Tibial artery (tissue), 4 donors: ENCODE measurements at regions not wholly inside any gene's neighbourhood (a gene's known extent, or its start where the extent isn't known, plus 50 kb on each side); places are given as distances from the start of the nearest gene placed in this dataset.

Source experiments
- DNase-seq, 2 donors: peaks; one replicate each; pipeline ENCODE4 v3.0.0-alpha.2; 2019
- H3K27ac ChIP-seq, 2 donors: fragments of 200-600 bp; sonication (generic) in 1 of 2; 1 replicate in 1 of 2; 2 replicates in 1 of 2; pipeline ENCODE4 v1.5.1; 2018 to 2019; ENCODE audit warnings: mild to moderate bottlenecking in 1 of 2
- H3K27me3 ChIP-seq, 2 donors: fragments of 200-600 bp; sonication (generic) in 1 of 2; one replicate each; pipeline versions ENCODE4 v1.5.1 to v1.6.0; 2016 to 2019
- H3K36me3 ChIP-seq, 3 donors: fragments of 200-600 bp; sonication (generic) in 2 of 3; one replicate each; pipeline ENCODE4 v1.5.1; 2016 to 2019; ENCODE audit warnings: mild to moderate bottlenecking in 2 of 3
- H3K4me1 ChIP-seq, 4 donors: fragments of 200-600 bp; sonication (generic) in 2 of 4; 1 replicate in 3 of 4; 2 replicates in 1 of 4; pipeline ENCODE4 v1.5.1; 2016 to 2019
- H3K4me3 ChIP-seq, 2 donors: fragments of 200-600 bp; sonication (generic) in 1 of 2; 1 replicate in 1 of 2; 2 replicates in 1 of 2; pipeline ENCODE4 v1.5.1; 2018 to 2019; ENCODE audit warnings: mild to moderate bottlenecking in 2 of 2
- H3K9me3 ChIP-seq, 3 donors: fragments of 200-600 bp; sonication (generic) in 1 of 3; one replicate each; pipeline ENCODE4 v1.5.1; 2016 to 2019
- intact Hi-C: fragments of 100-400 bp; cut with DNase I; formaldehyde crosslinking; loops from one replicate; pipeline ENCODE4 v1.15.0; 2023; ENCODE audit warnings: low total_unique reads
- TF ChIP-seq, protein P1 (sequence below), 2 experiments: fragments of 200-600 bp in 1 of 2; fragments of 450-650 bp in 1 of 2; IDR thresholded peaks; one replicate each; pipeline ENCODE4 v1.5.1; 2017 to 2019; ENCODE audit warnings: antibody characterized with exemption in 2 of 2, mild to moderate bottlenecking in 1 of 2, moderate library complexity in 1 of 2

DNA sequence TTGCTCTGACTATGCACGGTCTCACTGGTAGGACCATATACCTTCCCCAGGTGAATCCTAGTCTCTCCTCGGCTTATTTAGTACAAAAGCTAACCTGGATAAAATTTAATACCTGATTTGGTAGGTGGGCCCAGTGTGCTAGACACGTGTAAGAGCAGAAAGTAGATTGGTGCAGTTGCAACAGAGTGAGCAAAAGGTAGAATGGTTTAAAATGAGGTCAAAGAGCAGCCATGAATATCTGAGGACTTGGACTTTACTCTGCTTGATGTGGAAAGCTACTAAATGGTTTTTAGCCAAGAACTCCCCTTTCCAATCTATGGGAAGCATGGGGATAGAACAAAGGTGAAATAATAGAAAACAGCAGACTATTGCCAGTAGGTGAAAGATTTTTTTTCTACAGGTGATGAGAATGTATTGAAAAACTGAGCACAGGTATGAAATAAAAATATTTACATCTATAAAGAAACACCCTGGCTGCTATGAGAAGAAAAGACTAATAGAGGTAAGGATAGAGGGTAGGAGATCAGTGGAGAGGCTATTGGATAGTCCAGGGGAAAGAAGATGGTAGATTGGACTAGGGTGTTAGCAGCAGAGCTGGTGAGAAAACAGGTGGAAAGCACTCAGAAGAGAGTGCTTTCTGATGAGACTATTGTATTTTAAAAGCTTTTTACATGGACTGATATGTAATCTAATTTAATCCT lies 61.3 kb upstream of the BCL9 start:
- H3K9me3 ChIP-seq: no peaks in the 10 kb centered on the region
- H3K4me3 ChIP-seq: no peak overlapping the region
- intact Hi-C loops: no loop called here
- no peaks in the 10 kb centered on the region for H3K36me3 ChIP-seq
- peaks cover 0 to 2% of the 10 kb centered on the region in 2 donors for H3K27me3 ChIP-seq
- DNase-seq: no peak
- H3K4me1 ChIP-seq: no peaks in the 10 kb centered on the region
- no peak overlapping the region for H3K27ac ChIP-seq
- TF ChIP-seq, protein P1, sequence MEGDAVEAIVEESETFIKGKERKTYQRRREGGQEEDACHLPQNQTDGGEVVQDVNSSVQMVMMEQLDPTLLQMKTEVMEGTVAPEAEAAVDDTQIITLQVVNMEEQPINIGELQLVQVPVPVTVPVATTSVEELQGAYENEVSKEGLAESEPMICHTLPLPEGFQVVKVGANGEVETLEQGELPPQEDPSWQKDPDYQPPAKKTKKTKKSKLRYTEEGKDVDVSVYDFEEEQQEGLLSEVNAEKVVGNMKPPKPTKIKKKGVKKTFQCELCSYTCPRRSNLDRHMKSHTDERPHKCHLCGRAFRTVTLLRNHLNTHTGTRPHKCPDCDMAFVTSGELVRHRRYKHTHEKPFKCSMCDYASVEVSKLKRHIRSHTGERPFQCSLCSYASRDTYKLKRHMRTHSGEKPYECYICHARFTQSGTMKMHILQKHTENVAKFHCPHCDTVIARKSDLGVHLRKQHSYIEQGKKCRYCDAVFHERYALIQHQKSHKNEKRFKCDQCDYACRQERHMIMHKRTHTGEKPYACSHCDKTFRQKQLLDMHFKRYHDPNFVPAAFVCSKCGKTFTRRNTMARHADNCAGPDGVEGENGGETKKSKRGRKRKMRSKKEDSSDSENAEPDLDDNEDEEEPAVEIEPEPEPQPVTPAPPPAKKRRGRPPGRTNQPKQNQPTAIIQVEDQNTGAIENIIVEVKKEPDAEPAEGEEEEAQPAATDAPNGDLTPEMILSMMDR (IDR thresholded peaks at IDR 0.05): no peak

DNA sequence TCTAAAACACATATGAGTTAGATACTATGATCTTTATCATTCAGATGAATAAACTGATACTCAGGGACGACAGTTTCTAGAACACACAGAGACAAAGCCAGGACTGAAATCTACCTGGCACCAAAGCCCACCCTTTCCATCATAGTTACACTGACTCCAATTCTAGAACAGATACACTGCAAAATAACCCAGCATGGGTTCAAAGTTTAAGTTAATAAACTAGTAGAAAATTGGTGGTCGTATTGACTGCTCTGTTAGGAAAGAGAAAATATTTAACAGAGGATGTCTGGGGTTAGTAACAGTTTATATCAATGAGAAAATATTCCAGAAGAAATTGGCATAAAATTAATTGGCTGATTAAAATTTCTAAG lies 60.8 kb upstream of the BCL9 start:
- TF ChIP-seq, protein P1 (IDR thresholded peaks at IDR 0.05): no peak
- Histone ChIP-seq H3K36me3 (no peaks in the 10 kb centered on the region), H3K4me1 (no peaks in the 10 kb centered on the region), H3K27ac (no peak overlapping the region), H3K9me3 (no peaks in the 10 kb centered on the region), H3K4me3 (no peak overlapping the region), H3K27me3 (peaks cover 0 to 2% of the 10 kb centered on the region in 2 donors)
- intact Hi-C loops: no loop called here
- DNase-seq: no peak

- TF ChIP-seq, protein P1 (IDR thresholded peaks at IDR 0.05): no peak
- Histone ChIP-seq H3K27ac (no peak overlapping the region), H3K36me3 (no peaks in the 10 kb centered on the region)
Observed at GRCh38 chr1:147486876-147487656, 54.2 kb upstream of the BCL9 start.

DNA sequence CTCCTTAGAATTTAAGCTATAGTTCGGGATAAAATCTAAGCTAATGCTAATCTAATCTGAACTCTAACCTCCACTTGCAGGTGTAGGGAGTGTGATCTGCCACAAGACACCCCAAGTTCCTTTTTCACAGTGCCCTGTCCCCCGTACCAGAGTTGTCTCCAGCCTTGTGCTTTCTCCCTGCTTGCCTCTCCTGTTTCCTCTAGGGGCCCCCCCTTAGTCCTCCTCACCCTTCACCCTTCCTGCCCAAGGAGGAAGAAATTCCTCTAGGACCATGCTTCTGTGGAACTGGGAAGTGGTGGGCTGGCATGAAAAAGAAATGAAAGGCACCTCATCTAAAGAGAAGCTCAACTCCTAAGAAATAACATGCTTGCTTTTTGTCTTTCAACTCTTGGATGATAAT lies 50.2 kb upstream of the BCL9 start:
- Histone ChIP-seq H3K4me3 (no peak overlapping the region), H3K27me3 (no peaks in the 10 kb centered on the region), H3K4me1 (no peaks in the 10 kb centered on the region), H3K27ac (no peak overlapping the region), H3K9me3 (no peaks in the 10 kb centered on the region), H3K36me3 (no peaks in the 10 kb centered on the region)
- intact Hi-C loops: loop anchor here (10.0 kb wide), 2 partner anchors 54 to 394 kb away; partner anchors contain the start of gene BCL9
- TF ChIP-seq, protein P1 (IDR thresholded peaks at IDR 0.05): no peak
- DNase-seq: no peak

More at GRCh38 chr1:147486876-147487656, 54.2 kb upstream of the BCL9 start:
- Histone ChIP-seq H3K4me3 (no peak overlapping the region), H3K9me3 (no peaks in the 10 kb centered on the region), H3K4me1 (no peaks in the 10 kb centered on the region), H3K27me3 (no peaks in the 10 kb centered on the region)
- DNase-seq: no peak
- intact Hi-C loops: no loop called here
